ENCODE measurements at regions not wholly inside any gene's neighbourhood (a gene's known extent, or its start where the extent isn't known, plus 50 kb on each side); places are given as distances from the start of the nearest gene placed in this dataset.

- Histone ChIP-seq H3K4me2 (ENCODE audit: low read length) (no peak overlapping the region), H3K36me3 (ENCODE audit: insufficient read depth, low read length) (no peaks in the 10 kb centered on the region), H4K20me1 (ENCODE audit: insufficient read depth) (no peaks in the 10 kb centered on the region), H3K9me3 (ENCODE audit: low read length) (no peaks in the 10 kb centered on the region), H3K79me2 (replicated peaks; ENCODE audit: insufficient read depth, low read length) (no peaks in the 10 kb centered on the region), H2AFZ (ENCODE audit: low read depth, low read length) (no peak overlapping the region), H3K27me3 (ENCODE audit: insufficient read depth, low read depth, low read length) (no peaks in the 10 kb centered on the region), H3K9me2 (ENCODE audit: insufficient read depth, low read length) (no peaks in the 10 kb centered on the region), H3F3A (ENCODE audit: insufficient read depth, low read length, poor library complexity, severe bottlenecking) (no peaks in the 10 kb centered on the region), H3K4me3 (ENCODE audit: low read length) (no peak overlapping the region), H3K9ac (ENCODE audit: low read length) (no peak overlapping the region), H3K27ac (ENCODE audit: low read length) (no peak overlapping the region)
- TF ChIP-seq TAF1 (IDR thresholded peaks at IDR 0.05; ENCODE audit: low read depth) (no peak), EZH2 (IDR thresholded peaks at IDR 0.05; ENCODE audit: borderline replicate concordance, insufficient read depth, low read length, poor library complexity, severe bottlenecking) (no peak), SMC3 (conservative IDR thresholded peaks at IDR 0.05; ENCODE audit: poor library complexity) (no peak), EP300 (conservative IDR thresholded peaks at IDR 0.05; ENCODE audit: poor library complexity, severe bottlenecking) (no peak), POLR2AphosphoS5 (IDR thresholded peaks at IDR 0.05) (no peak), MXI1 (conservative IDR thresholded peaks at IDR 0.05; ENCODE audit: poor library complexity, severe bottlenecking) (no peak), RAD21 (conservative IDR thresholded peaks at IDR 0.05) (no peak)
- TF ChIP-seq, protein P1, sequence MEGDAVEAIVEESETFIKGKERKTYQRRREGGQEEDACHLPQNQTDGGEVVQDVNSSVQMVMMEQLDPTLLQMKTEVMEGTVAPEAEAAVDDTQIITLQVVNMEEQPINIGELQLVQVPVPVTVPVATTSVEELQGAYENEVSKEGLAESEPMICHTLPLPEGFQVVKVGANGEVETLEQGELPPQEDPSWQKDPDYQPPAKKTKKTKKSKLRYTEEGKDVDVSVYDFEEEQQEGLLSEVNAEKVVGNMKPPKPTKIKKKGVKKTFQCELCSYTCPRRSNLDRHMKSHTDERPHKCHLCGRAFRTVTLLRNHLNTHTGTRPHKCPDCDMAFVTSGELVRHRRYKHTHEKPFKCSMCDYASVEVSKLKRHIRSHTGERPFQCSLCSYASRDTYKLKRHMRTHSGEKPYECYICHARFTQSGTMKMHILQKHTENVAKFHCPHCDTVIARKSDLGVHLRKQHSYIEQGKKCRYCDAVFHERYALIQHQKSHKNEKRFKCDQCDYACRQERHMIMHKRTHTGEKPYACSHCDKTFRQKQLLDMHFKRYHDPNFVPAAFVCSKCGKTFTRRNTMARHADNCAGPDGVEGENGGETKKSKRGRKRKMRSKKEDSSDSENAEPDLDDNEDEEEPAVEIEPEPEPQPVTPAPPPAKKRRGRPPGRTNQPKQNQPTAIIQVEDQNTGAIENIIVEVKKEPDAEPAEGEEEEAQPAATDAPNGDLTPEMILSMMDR (IDR thresholded peaks at IDR 0.05; ENCODE audit: poor library complexity, severe bottlenecking): no peak
- TF ChIP-seq, protein P2, sequence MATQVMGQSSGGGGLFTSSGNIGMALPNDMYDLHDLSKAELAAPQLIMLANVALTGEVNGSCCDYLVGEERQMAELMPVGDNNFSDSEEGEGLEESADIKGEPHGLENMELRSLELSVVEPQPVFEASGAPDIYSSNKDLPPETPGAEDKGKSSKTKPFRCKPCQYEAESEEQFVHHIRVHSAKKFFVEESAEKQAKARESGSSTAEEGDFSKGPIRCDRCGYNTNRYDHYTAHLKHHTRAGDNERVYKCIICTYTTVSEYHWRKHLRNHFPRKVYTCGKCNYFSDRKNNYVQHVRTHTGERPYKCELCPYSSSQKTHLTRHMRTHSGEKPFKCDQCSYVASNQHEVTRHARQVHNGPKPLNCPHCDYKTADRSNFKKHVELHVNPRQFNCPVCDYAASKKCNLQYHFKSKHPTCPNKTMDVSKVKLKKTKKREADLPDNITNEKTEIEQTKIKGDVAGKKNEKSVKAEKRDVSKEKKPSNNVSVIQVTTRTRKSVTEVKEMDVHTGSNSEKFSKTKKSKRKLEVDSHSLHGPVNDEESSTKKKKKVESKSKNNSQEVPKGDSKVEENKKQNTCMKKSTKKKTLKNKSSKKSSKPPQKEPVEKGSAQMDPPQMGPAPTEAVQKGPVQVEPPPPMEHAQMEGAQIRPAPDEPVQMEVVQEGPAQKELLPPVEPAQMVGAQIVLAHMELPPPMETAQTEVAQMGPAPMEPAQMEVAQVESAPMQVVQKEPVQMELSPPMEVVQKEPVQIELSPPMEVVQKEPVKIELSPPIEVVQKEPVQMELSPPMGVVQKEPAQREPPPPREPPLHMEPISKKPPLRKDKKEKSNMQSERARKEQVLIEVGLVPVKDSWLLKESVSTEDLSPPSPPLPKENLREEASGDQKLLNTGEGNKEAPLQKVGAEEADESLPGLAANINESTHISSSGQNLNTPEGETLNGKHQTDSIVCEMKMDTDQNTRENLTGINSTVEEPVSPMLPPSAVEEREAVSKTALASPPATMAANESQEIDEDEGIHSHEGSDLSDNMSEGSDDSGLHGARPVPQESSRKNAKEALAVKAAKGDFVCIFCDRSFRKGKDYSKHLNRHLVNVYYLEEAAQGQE (IDR thresholded peaks at IDR 0.05; ENCODE audit: borderline replicate concordance): no peak
Measured at GRCh38 chr1:244349103-244349531, 102.6 kb downstream of the ADSS2 start.

DNA sequence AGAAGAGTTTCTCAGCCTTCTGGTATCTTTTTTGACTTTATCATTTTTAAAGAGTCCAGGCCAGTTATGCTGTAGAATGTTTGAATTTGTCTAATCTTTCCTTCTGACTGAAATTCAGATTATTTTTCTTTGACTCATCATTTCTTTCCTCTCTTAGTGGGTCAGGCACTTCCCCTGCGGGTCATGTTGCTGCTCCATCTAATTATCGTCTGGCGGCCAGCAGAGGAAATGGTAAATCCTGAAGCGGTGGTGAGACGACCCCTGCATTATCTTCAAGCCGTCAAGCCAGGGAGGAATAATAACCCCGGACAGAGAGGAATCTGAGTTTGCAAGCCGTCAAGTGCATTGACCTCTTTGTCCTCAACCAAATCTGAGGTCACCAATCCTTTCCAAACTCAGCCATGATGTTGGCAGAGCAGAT, 102.1 kb downstream of the ADSS2 start:
- H3K9me3 ChIP-seq (ENCODE audit: low read length): no peaks in the 10 kb centered on the region
- TF ChIP-seq, protein P2 (IDR thresholded peaks at IDR 0.05; ENCODE audit: borderline replicate concordance): no peak
- TF ChIP-seq MXI1 (conservative IDR thresholded peaks at IDR 0.05; ENCODE audit: poor library complexity, severe bottlenecking) (no peak), TAF1 (IDR thresholded peaks at IDR 0.05; ENCODE audit: low read depth) (no peak)
- no peak overlapping the region for H3K4me3 ChIP-seq (ENCODE audit: low read length)
- H3K4me2 ChIP-seq (ENCODE audit: low read length): no peak overlapping the region
- no peaks in the 10 kb centered on the region for H3K79me2 ChIP-seq (replicated peaks; ENCODE audit: insufficient read depth, low read length)
- H4K20me1 ChIP-seq (ENCODE audit: insufficient read depth): no peaks in the 10 kb centered on the region
- no peaks in the 10 kb centered on the region for H3K9me2 ChIP-seq (ENCODE audit: insufficient read depth, low read length)
- no peaks in the 10 kb centered on the region for H3K36me3 ChIP-seq (ENCODE audit: insufficient read depth, low read length)
- H3K27ac ChIP-seq (ENCODE audit: low read length): no peak overlapping the region
- no peak overlapping the region for H3K9ac ChIP-seq (ENCODE audit: low read length)
- no peak overlapping the region for H2AFZ ChIP-seq (ENCODE audit: low read depth, low read length)
- H3K27me3 ChIP-seq (ENCODE audit: insufficient read depth, low read depth, low read length): no peaks in the 10 kb centered on the region
- H3F3A ChIP-seq (ENCODE audit: insufficient read depth, low read length, poor library complexity, severe bottlenecking): no peaks in the 10 kb centered on the region
